Muscle of leg (tissue), 3 donors: ENCODE measurements at regions not wholly inside any gene's neighbourhood (a gene's known extent, or its start where the extent isn't known, plus 50 kb on each side); places are given as distances from the start of the nearest gene placed in this dataset.
"Not testable (repeated sequence)": the region's sequence is repeated elsewhere in the genome, so short reads cannot be mapped to it uniquely, and the experiment has no call there.

Source experiments
- DNase-seq: peaks from one replicate; pipeline ENCODE4 v3.0.0; 2013
- H3K27ac ChIP-seq: one replicate; pipeline ENCODE4 v1.5.1; 2013; ENCODE audit warnings: mild to moderate bottlenecking, low read length, control low read depth
- H3K27me3 ChIP-seq: one replicate; pipeline ENCODE4 v1.6.1; 2013; ENCODE audit warnings: low read length; ENCODE audit not compliant: control insufficient read depth, insufficient read depth
- H3K36me3 ChIP-seq: one replicate; pipeline ENCODE4 v1.6.1; 2013; ENCODE audit warnings: low read length; ENCODE audit not compliant: control insufficient read depth, insufficient read depth
- H3K4me1 ChIP-seq: one replicate; pipeline ENCODE4 v1.6.1; 2013; ENCODE audit warnings: low read length; ENCODE audit not compliant: control insufficient read depth, insufficient read depth
- H3K4me3 ChIP-seq: one replicate; pipeline ENCODE4 v1.5.1; 2013; ENCODE audit warnings: low read length, control low read depth
- H3K9me3 ChIP-seq: replicated peaks from 2 replicates; pipeline ENCODE4 v1.6.1; 2013; ENCODE audit warnings: low read depth, low read length; ENCODE audit not compliant: control insufficient read depth
- WGBS: methylation state at CpG from one replicate; pipeline ENCODE4 v1.1.5; 2013; ENCODE audit warnings: missing lambda C conversion rate; ENCODE audit not compliant: insufficient coverage; 5-methylcytosine and 5-hydroxymethylcytosine counted together

GRCh38 chr14:105686050-105686449, 159.7 kb downstream of the TMEM121 start:
- not testable (repeated sequence) for H3K27ac ChIP-seq, H3K4me3 ChIP-seq, DNase-seq, H3K4me1 ChIP-seq, H3K27me3 ChIP-seq, H3K36me3 ChIP-seq
- no CpG with 5 or more reads among the region's 7 CpGs for WGBS
- peaks cover 15% of the 10 kb centered on the region for H3K9me3 ChIP-seq

GRCh38 chr14:105686462-105687170, 160.2 kb downstream of the TMEM121 start:
- H3K4me3 ChIP-seq, H3K27me3 ChIP-seq, H3K36me3 ChIP-seq, H3K4me1 ChIP-seq, H3K27ac ChIP-seq, DNase-seq: not testable (repeated sequence)
- 82% methylated on average over 7 of the region's 34 CpGs for WGBS
- peaks cover 17% of the 10 kb centered on the region for H3K9me3 ChIP-seq

DNA sequence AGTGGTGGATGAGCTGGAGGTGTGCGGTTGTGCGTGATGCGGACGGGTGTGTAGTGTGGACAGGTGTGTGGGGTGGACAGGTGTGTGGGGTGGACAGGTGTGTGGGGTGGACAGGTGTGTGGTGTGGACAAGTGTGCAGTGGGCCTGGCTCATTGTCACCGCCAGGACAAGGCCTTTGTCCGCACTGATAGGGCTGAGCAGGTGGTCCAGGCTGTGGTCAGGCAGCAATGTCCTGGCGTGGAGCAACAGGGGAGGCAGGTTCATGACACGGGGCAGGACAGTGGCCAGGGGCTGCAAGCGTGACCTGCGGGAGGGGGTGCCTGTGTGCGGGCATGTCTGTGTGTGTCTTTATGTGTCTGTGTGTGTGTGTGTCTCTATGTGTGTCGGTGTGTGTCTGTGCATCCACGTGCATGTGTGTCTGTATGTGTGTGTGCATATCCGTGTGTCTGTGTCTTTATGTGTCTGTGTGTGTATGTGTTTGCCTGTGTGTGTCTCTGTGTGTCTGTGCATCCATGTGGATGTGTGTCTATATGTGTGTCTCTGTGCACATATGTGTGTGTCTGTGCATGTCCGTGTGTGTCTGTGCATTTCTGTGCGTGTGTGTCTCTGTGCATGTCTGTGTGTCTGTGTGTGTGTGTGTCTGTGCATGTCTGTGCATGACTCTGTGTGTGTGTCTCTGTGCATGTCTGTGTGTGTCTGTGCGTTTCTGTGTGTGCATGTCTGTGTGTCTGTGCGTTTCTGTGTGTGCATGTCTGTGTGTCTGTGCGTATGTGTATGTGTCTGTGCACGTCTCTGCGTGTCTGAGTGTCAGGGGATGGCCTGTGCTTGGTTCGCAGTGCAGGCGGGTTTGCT, 161.0 kb downstream of the TMEM121 start:
- DNase-seq, H3K36me3 ChIP-seq, H3K4me1 ChIP-seq, H3K27me3 ChIP-seq, H3K27ac ChIP-seq, H3K4me3 ChIP-seq: not testable (repeated sequence)
- 92% methylated on average over 12 of the region's 23 CpGs for WGBS
- peaks cover 17% of the 10 kb centered on the region for H3K9me3 ChIP-seq

GRCh38 chr14:105688023-105688351, 161.6 kb downstream of the TMEM121 start:
- not testable (repeated sequence) for H3K27me3 ChIP-seq, DNase-seq, H3K4me1 ChIP-seq, H3K27ac ChIP-seq, H3K36me3 ChIP-seq, H3K4me3 ChIP-seq
- peaks cover 17% of the 10 kb centered on the region for H3K9me3 ChIP-seq
- 84% methylated on average over 6 of the region's 11 CpGs for WGBS

DNA sequence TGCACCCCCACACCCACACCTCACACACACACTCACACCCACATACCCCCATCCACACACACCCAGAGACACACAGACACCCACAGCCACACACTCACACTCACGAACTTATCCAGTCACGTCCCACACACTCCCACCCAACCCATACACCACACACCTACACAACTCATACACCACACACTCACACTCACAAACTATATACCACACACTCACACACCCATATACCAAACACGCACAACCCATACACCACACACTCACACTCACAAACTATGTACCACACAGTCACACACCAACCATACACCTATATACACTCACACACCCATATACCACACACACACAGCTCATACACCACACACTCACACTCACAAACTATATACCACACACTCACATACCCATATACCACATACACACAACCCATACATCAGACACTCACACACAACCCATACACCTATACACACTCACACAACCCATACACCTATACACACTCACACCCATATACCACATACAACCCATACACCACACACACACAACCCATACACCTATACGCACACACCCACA, 162.4 kb downstream of the TMEM121 start:
- 78% methylated on average over 3 of the region's 4 CpGs for WGBS
- H3K4me3 ChIP-seq, result not testable (repeated sequence)

DNA sequence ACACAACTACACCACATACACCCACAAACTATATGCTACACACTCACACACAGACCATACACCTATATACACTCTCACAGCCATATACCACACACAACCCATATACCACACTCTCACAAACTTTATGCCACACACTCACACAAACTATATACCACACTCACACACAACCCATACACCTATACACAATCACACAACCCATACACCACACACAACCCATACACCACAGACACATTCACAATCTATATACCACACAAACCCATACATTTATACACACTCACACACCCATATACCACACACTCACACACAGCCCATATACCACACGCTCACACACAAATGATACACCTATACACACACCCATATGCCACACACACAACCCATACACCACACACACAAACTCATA, 163.3 kb downstream of the TMEM121 start:
- H3K36me3 ChIP-seq, result no peaks in the 10 kb centered on the region
- DNase-seq, result no peak
- no peak overlapping the region for H3K27ac ChIP-seq
- H3K4me1 ChIP-seq, result no peaks in the 10 kb centered on the region
- peaks cover 18% of the 10 kb centered on the region for H3K9me3 ChIP-seq
- 83% methylated on average over 1 of the region's 1 CpG for WGBS
- no peak overlapping the region for H3K4me3 ChIP-seq
- H3K27me3 ChIP-seq, result no peaks in the 10 kb centered on the region

More for the DNA sequence above, 162.4 kb downstream of the TMEM121 start:
- H3K27ac ChIP-seq, H3K4me1 ChIP-seq, H3K27me3 ChIP-seq, DNase-seq, H3K36me3 ChIP-seq: not testable (repeated sequence)
- peaks cover 17% of the 10 kb centered on the region for H3K9me3 ChIP-seq

DNA sequence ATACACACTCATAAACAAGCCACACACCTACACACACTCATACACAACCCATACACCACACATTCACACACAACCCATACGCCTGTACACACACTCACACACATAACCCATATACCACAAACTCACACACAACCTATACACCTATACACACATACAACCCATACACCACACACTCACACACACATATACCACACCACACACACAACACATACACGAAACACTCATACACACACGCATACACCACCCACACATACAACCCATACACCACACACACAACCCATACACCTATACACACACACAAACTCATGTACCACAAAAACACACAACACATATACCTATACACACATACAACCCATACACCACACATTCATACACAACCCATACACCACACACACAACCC, 164.3 kb downstream of the TMEM121 start:
- no peak for DNase-seq
- no peaks in the 10 kb centered on the region for H3K4me1 ChIP-seq
- 87% methylated on average over 3 of the region's 3 CpGs for WGBS
- peaks cover 19% of the 10 kb centered on the region for H3K9me3 ChIP-seq
- H3K36me3 ChIP-seq, result no peaks in the 10 kb centered on the region
- no peak overlapping the region for H3K4me3 ChIP-seq
- no peak overlapping the region for H3K27ac ChIP-seq
- H3K27me3 ChIP-seq, result no peaks in the 10 kb centered on the region

- H3K4me1 ChIP-seq, H3K36me3 ChIP-seq, H3K27me3 ChIP-seq, H3K27ac ChIP-seq, DNase-seq, H3K4me3 ChIP-seq: not testable (repeated sequence)
- peaks cover 19% of the 10 kb centered on the region for H3K9me3 ChIP-seq
- WGBS, result 89% methylated on average over 13 of the region's 25 CpGs
Observed at GRCh38 chr14:105691321-105692109, 165.1 kb downstream of the TMEM121 start.

DNA sequence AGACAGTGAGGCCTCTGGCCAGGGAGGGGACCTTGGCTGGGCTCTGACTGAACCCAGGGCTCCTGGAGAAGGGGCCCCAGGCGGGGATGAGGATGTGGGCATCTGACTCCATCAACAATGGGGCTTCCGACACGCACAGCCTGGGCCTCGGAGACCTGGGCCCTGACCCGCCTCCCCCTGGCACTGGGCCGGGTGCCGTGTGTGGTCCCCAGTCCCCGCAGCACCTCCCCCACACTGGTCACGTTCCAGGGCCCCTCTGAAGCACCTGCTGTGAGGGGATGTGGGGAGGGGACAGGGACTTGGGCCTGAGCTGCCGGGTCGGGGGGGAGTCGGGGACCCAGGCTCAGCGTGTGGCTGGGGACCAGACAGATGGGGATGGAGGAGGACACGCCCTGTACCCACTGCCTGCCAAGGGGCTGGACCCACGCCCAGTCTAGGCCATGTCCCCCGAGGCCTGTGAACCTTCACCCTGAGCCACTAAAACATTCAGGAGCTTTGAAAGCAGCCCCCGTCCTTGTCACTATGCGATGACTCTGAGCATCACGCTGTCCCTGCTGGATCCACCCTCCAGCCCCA, 165.8 kb downstream of the TMEM121 start:
- not testable (repeated sequence) for H3K4me3 ChIP-seq, DNase-seq, H3K36me3 ChIP-seq, H3K4me1 ChIP-seq, H3K27ac ChIP-seq, H3K27me3 ChIP-seq
- WGBS, result no CpG with 5 or more reads among the region's 19 CpGs
- peaks cover 19% of the 10 kb centered on the region for H3K9me3 ChIP-seq
